ENCODE measurements at regions not wholly inside any gene's neighbourhood (a gene's known extent, or its start where the extent isn't known, plus 50 kb on each side); places are given as distances from the start of the nearest gene placed in this dataset.
A peak's percentile ranks its signal among the peaks of the same experiment; 100 is the strongest.
"Not testable (repeated sequence)": the region's sequence is repeated elsewhere in the genome, so short reads cannot be mapped to it uniquely, and the experiment has no call there.

GRCh38 chr6:100247123-100247522 lies 217.6 kb downstream of the SIM1 start:
- Mint-ChIP-seq H3K9me3 (no peaks in the 10 kb centered on the region), H3K27me3 (no peaks in the 10 kb centered on the region), H3K36me3 (no peaks in the 10 kb centered on the region), H3K27ac (no peak overlapping the region), H3K4me3 (no peak overlapping the region), H3K4me1 (no peaks in the 10 kb centered on the region)

DNA sequence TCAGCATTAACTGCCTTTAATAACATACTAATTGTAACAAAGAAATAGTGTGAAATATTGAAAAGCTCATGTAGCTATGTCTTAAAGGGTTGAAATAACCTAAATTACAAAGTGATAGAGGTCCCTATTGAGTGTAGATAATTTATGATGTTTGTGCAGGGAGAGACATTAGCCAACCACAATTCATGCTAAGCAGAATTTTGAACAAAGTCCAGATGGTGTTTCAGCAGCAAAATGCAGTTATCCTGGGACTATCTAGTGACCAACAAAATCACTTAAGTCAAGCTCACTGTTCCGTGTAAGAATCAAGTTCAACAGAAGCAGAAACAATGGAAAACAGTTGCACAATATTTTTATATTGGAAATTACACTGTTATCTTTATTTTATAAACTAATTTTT lies 218.5 kb downstream of the SIM1 start:
- no peak overlapping the region for H3K4me3 Mint-ChIP-seq
- no peaks in the 10 kb centered on the region for H3K27me3 Mint-ChIP-seq
- no peaks in the 10 kb centered on the region for H3K4me1 Mint-ChIP-seq
- no peaks in the 10 kb centered on the region for H3K9me3 Mint-ChIP-seq
- no peak overlapping the region for H3K27ac Mint-ChIP-seq
- no peaks in the 10 kb centered on the region for H3K36me3 Mint-ChIP-seq

DNA sequence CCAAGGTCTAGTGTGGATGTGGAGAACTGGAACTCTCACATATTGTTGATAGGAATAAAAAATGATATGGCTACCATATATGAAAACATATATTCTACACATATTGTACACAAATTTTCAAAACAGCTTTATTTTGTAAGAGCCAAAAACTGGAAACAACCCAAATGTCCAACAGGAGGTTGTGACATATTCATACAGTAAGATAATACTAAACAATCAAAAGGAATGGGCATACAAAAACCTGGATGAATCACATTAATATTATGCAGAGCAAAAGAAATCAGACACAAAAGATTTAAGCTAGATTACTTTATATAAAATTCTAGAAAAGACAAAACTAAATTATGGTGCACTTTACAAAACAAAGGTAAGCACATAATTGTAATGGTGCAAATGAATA lies 223.9 kb downstream of the SIM1 start:
- Mint-ChIP-seq H3K27me3 (peaks cover 1% of the 10 kb centered on the region), H3K4me1 (no peaks in the 10 kb centered on the region), H3K27ac (no peak overlapping the region), H3K36me3 (no peaks in the 10 kb centered on the region), H3K4me3 (no peak overlapping the region), H3K9me3 (no peaks in the 10 kb centered on the region)

- no peaks in the 10 kb centered on the region for H3K9me3 Mint-ChIP-seq
- H3K27ac Mint-ChIP-seq: no peak overlapping the region
- no peaks in the 10 kb centered on the region for H3K4me1 Mint-ChIP-seq
- no peak overlapping the region for H3K4me3 Mint-ChIP-seq
- no peaks in the 10 kb centered on the region for H3K36me3 Mint-ChIP-seq
- peaks cover 1% of the 10 kb centered on the region for H3K27me3 Mint-ChIP-seq
Observed at GRCh38 chr6:100237821-100238220, 226.9 kb downstream of the SIM1 start.

DNA sequence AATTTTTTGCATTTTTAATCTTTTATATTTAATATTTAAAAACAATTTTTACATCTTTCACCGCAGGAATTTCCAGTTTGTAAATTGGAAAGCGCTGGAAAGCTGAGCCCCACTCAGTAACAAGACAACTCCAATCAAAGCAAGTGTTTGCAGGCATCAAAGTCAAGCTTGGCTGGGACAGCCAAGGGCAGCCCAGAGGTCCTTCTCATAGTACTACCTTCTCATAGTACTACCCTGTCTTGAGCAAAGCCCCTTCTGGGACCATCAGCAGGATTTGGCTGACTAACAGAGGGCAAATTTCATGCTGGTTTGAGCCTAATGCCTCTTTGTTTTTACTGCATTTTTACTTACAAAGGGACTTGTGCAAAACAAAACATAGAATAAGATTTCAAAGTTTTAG lies 228.3 kb downstream of the SIM1 start:
- H3K27me3 Mint-ChIP-seq: peaks cover 1% of the 10 kb centered on the region
- no peaks in the 10 kb centered on the region for H3K4me1 Mint-ChIP-seq
- H3K27ac Mint-ChIP-seq: no peak overlapping the region
- H3K4me3 Mint-ChIP-seq: no peak overlapping the region
- H3K9me3 Mint-ChIP-seq: no peaks in the 10 kb centered on the region
- no peaks in the 10 kb centered on the region for H3K36me3 Mint-ChIP-seq

- H3K36me3 Mint-ChIP-seq: no peaks in the 10 kb centered on the region
- H3K9me3 Mint-ChIP-seq: no peaks in the 10 kb centered on the region
- no peak overlapping the region for H3K27ac Mint-ChIP-seq
- peaks cover 3% of the 10 kb centered on the region for H3K27me3 Mint-ChIP-seq
- H3K4me3 Mint-ChIP-seq: no peak overlapping the region
- no peaks in the 10 kb centered on the region for H3K4me1 Mint-ChIP-seq
Observed at GRCh38 chr6:100235631-100236030, 229.1 kb downstream of the SIM1 start.

DNA sequence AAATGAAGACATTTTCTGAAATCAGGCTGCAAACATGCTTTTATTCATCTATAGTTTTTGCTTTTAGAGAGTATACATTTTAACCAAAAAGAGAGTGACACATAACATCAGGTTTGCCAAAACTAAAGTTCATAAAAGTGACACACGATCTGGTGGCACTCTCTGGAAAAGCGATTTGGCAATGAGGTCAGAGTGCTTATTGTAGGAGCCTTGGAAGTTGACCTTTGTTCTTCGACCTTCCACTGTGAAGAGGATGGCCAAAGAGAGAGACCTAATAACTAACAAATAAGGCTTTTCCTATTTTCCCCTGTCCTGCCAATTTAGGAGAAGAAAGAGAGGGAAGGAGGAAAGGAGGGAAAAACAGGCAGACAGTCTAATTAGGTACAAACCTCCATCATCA lies 230.1 kb downstream of the SIM1 start:
- Mint-ChIP-seq H3K27me3 (peaks cover 11% of the 10 kb centered on the region), H3K4me1 (no peaks in the 10 kb centered on the region), H3K27ac (no peak overlapping the region), H3K9me3 (no peaks in the 10 kb centered on the region), H3K4me3 (no peak overlapping the region), H3K36me3 (no peaks in the 10 kb centered on the region)

DNA sequence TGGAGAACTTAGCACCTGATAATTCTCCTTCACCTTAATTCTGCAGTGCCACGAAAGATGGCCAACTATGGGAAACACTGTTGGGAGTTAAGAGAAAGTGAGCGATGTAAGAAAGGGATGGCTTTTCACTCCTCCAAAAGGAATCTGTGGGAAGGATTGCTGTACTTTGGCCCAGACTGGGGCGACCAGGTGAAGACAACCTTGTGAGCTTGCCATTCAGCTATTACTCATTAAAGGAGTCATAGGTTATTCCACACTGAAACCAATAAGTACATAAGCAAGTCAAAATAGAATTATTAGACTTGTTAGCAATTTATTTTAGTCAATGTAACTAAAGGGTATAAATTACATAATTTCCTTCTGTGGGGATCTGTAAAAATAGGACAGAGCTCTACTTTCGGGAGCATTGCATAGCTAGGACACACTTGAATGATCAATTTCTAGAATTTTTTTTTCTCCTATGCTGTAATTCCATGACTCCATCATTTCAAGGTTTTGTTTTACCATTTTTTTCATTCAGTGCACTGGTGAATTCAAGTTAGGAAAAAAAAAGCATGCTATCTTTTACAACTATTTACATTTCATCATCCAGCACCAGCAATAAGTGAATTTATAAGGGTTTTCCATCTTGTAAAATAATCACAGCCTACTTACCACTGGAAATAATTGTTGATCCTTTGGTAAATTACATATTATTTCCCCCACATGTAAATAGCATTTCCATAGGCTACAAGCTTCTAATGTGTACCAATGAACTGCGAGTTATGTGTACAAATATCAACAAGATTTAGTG lies 231.7 kb downstream of the SIM1 start:
- Mint-ChIP-seq H3K9me3 (no peaks in the 10 kb centered on the region), H3K4me3 (no peak overlapping the region), H3K27ac (no peak overlapping the region), H3K36me3 (no peaks in the 10 kb centered on the region), H3K4me1 (peaks cover 6% of the 10 kb centered on the region), H3K27me3 (peaks cover 18% of the 10 kb centered on the region)

DNA sequence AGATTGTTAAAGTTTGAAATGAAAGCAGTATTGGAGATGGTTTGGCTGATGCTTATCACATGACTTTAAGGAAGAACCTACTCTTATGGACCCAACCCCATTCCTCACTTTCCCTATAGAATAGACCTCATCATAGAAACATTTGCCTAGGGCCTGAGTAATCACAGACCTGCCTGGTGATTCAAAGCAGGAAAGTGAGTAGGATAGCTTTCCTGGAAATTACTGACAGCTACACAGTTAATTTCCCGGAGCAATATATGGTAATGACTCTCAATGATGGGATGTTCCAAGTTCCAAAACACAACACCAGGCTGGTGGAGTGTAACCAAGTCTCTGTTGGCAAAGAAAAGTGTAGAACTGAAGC lies 233.8 kb downstream of the SIM1 start:
- Mint-ChIP-seq H3K4me1 (peaks cover 6% of the 10 kb centered on the region), H3K9me3 (no peaks in the 10 kb centered on the region), H3K27me3 (peaks cover 21% of the 10 kb centered on the region), H3K4me3 (no peak overlapping the region), H3K36me3 (no peaks in the 10 kb centered on the region), H3K27ac (no peak overlapping the region)

DNA sequence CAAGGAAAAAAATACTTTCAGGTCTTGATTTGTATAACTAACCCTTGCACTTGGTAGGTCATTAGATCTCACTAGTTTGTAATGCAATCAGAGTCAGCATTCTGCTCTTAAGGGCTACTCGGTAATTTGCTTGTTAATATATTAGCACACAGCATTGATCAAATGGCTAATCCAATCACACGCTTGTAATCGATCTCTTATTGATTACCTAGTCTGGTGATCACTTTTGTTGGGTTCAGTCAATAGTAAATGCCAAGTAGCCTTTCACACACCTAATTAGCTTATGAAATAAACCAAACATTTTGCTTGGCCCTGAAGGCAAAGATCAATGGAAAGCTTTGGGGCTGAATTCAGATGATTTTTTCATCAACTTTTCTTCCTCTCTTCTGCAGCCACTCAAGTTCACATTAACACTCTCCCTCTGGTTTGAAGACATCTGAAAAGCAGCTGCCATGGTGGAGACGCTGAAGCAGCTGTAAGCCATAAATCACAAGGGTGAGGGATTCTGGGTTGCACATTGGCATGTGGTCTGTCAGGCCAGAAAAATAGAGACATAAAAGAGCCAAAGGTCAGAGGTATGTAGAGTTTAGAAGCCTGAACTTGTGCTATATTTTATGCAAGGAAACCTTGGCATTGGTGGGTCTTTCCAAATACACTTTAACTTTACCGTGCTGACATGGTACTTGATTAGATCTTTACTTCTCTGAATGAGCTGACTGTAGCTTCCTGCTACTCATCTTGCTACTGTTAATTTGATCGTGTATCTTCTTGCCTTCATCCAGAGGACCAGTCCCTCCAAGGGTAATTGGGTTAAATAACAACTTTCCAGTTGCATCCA lies 234.4 kb downstream of the SIM1 start:
- H3K9me3 Mint-ChIP-seq: no peaks in the 10 kb centered on the region
- no peaks in the 10 kb centered on the region for H3K36me3 Mint-ChIP-seq
- H3K27ac Mint-ChIP-seq: no peak overlapping the region
- peaks cover 6% of the 10 kb centered on the region for H3K4me1 Mint-ChIP-seq
- H3K4me3 Mint-ChIP-seq: no peak overlapping the region
- peaks cover 21% of the 10 kb centered on the region for H3K27me3 Mint-ChIP-seq

DNA sequence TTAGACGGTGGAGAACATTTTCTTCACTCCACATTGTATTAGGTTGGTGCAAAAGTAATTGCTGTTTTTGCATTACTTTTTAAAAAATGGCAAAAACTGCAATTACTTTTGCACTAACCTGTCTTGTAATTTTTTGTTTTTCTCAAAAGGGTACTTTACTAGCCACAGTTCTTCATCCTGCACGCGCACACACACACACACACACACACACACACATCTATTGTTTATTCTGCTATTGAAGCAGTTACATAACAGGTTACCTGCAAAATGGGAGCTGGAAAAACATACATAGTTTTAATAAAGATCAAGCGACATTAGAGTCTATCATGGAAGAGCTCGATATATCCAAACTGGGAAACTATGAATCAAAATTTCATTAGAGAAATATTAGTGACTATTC lies 235.2 kb downstream of the SIM1 start:
- Mint-ChIP-seq H3K4me3 (no peak overlapping the region), H3K27me3 (peaks cover 21% of the 10 kb centered on the region), H3K36me3 (no peaks in the 10 kb centered on the region), H3K4me1 (peaks cover 6% of the 10 kb centered on the region), H3K27ac (no peak overlapping the region), H3K9me3 (no peaks in the 10 kb centered on the region)

GRCh38 chr6:100228834-100229441 lies 234.9 kb upstream of the MCHR2 start:
- Mint-ChIP-seq H3K4me1 (peaks cover 6% of the 10 kb centered on the region), H3K27me3 (peaks cover 21% of the 10 kb centered on the region), H3K27ac (no peak overlapping the region), H3K9me3 (no peaks in the 10 kb centered on the region), H3K36me3 (no peaks in the 10 kb centered on the region), H3K4me3 (no peak overlapping the region)

GRCh38 chr6:100228437-100228833 lies 234.4 kb upstream of the MCHR2 start:
- Mint-ChIP-seq H3K27me3 (peaks cover 21% of the 10 kb centered on the region), H3K4me3 (peak overlapping the region; percentile 26), H3K4me1 (peaks cover 6% of the 10 kb centered on the region), H3K9me3 (no peaks in the 10 kb centered on the region), H3K27ac (no peak overlapping the region), H3K36me3 (no peaks in the 10 kb centered on the region)

GRCh38 chr6:100226811-100227210 lies 232.8 kb upstream of the MCHR2 start:
- H3K27ac Mint-ChIP-seq: no peak overlapping the region

GRCh38 chr6:100223952-100224351 lies 229.9 kb upstream of the MCHR2 start:
- H3K27ac Mint-ChIP-seq, H3K4me3 Mint-ChIP-seq, H3K9me3 Mint-ChIP-seq, H3K27me3 Mint-ChIP-seq, H3K4me1 Mint-ChIP-seq, H3K36me3 Mint-ChIP-seq: not testable (repeated sequence)

More at GRCh38 chr6:100226811-100227210, 232.8 kb upstream of the MCHR2 start:
- Mint-ChIP-seq H3K36me3 (no peaks in the 10 kb centered on the region), H3K4me1 (peaks cover 6% of the 10 kb centered on the region), H3K4me3 (no peak overlapping the region), H3K9me3 (no peaks in the 10 kb centered on the region), H3K27me3 (peaks cover 21% of the 10 kb centered on the region)

GRCh38 chr6:100220543-100220942 lies 226.5 kb upstream of the MCHR2 start:
- H3K36me3 Mint-ChIP-seq: no peaks in the 10 kb centered on the region
- no peaks in the 10 kb centered on the region for H3K9me3 Mint-ChIP-seq
- no peak overlapping the region for H3K4me3 Mint-ChIP-seq
- H3K27ac Mint-ChIP-seq: no peak overlapping the region
- H3K27me3 Mint-ChIP-seq: no peaks in the 10 kb centered on the region
- H3K4me1 Mint-ChIP-seq: no peaks in the 10 kb centered on the region
